Liver (tissue), 8 donors: ENCODE measurements at regions not wholly inside any gene's neighbourhood (a gene's known extent, or its start where the extent isn't known, plus 50 kb on each side); places are given as distances from the start of the nearest gene placed in this dataset.

Experiments
- DNase-seq: peaks from one replicate; pipeline ENCODE4 v3.0.0-alpha.2; 2017; ENCODE audit warnings: low spot score
- H3K27ac ChIP-seq, 2 donors: one replicate each; pipeline ENCODE4 v1.7.0; 2013; ENCODE audit warnings: inconsistent platforms in 2 of 2, low read length in 2 of 2, control low read depth in 1 of 2, low read depth in 1 of 2, mild to moderate bottlenecking in 1 of 2
- H3K27me3 ChIP-seq, 4 donors: one replicate each; pipeline versions ENCODE4 v1.6.1 to v1.7.0; 2013; ENCODE audit warnings: low read length in 3 of 4, inconsistent platforms in 1 of 4, mild to moderate bottlenecking in 1 of 4, moderate library complexity in 1 of 4; ENCODE audit not compliant: control insufficient read depth in 4 of 4, insufficient read depth in 4 of 4
- H3K36me3 ChIP-seq, 4 donors: one replicate each; pipeline versions ENCODE4 v1.6.1 to v1.7.0; 2013; ENCODE audit warnings: low read length in 3 of 4, mild to moderate bottlenecking in 3 of 4, low read depth in 1 of 4, moderate library complexity in 1 of 4; ENCODE audit not compliant: control insufficient read depth in 4 of 4, insufficient read depth in 3 of 4
- H3K4me1 ChIP-seq, 4 donors: one replicate each; pipeline versions ENCODE4 v1.6.1 to v1.7.0; 2013; ENCODE audit warnings: low read length in 3 of 4, mild to moderate bottlenecking in 3 of 4, moderate library complexity in 1 of 4; ENCODE audit not compliant: control insufficient read depth in 4 of 4, insufficient read depth in 4 of 4
- H3K4me3 ChIP-seq, 3 donors: one replicate each; pipeline versions ENCODE4 v1.6.1 to v1.7.0; 2013; ENCODE audit warnings: low read length in 3 of 3, control low read depth in 1 of 3, low read depth in 1 of 3, mild to moderate bottlenecking in 1 of 3
- H3K9ac ChIP-seq, 2 donors: one replicate each; pipeline ENCODE4 v1.7.0; 2013; ENCODE audit warnings: low read length in 2 of 2, mild to moderate bottlenecking in 2 of 2, moderate library complexity in 2 of 2, control low read depth in 1 of 2, low read depth in 1 of 2
- H3K9me3 ChIP-seq, 4 donors: one replicate each; pipeline versions ENCODE4 v1.6.1 to v1.7.0; 2013; ENCODE audit warnings: low read length in 3 of 4; ENCODE audit not compliant: control insufficient read depth in 4 of 4
- ATF3 ChIP-seq: IDR thresholded peaks from 2 replicates; pipeline ENCODE4 v1.6.1; 2016; ENCODE audit warnings: antibody characterized with exemption
- CTCF ChIP-seq: fragments of 150-350 bp; IDR thresholded peaks from 2 replicates; pipeline ENCODE4 v1.5.1; 2017; ENCODE audit warnings: improper control_type of control experiment, low read depth, low read length; ENCODE audit not compliant: missing input control
- EGR1 ChIP-seq, 2 donors: IDR thresholded peaks; 2 replicates each; pipeline ENCODE4 v1.6.1; 2016 to 2018; ENCODE audit warnings: antibody characterized with exemption in 2 of 2, low read depth in 2 of 2
- FOXA1 ChIP-seq: IDR thresholded peaks from 2 replicates; pipeline ENCODE4 v1.6.1; 2016; ENCODE audit warnings: antibody characterized with exemption
- FOXA2 ChIP-seq: IDR thresholded peaks from 2 replicates; pipeline ENCODE4 v1.6.1; 2016; ENCODE audit warnings: antibody characterized with exemption
- GABPA ChIP-seq, 2 donors: IDR thresholded peaks in 1 of 2; conservative IDR thresholded peaks in 1 of 2; 2 replicates each; pipeline ENCODE4 v1.6.1; 2016; ENCODE audit warnings: antibody characterized with exemption in 2 of 2, mild to moderate bottlenecking in 1 of 2, moderate library complexity in 1 of 2
- JUND ChIP-seq, 2 donors: IDR thresholded peaks; 2 replicates each; pipeline ENCODE4 v1.6.1; 2016; ENCODE audit warnings: antibody characterized with exemption in 2 of 2
- MAX ChIP-seq: IDR thresholded peaks from 2 replicates; pipeline ENCODE4 v1.6.1; 2016; ENCODE audit warnings: antibody characterized with exemption
- NR2F2 ChIP-seq: IDR thresholded peaks from 2 replicates; pipeline ENCODE4 v1.6.1; 2016; ENCODE audit warnings: antibody characterized with exemption
- REST ChIP-seq: IDR thresholded peaks from 2 replicates; pipeline ENCODE4 v1.6.1; 2016; ENCODE audit warnings: antibody characterized with exemption, mild to moderate bottlenecking
- RXRA ChIP-seq, 2 donors: IDR thresholded peaks; 2 replicates each; pipeline ENCODE4 v1.6.1; 2017 to 2018; ENCODE audit warnings: antibody characterized with exemption in 2 of 2, mild to moderate bottlenecking in 1 of 2
- SP1 ChIP-seq: IDR thresholded peaks from 2 replicates; pipeline ENCODE4 v1.6.1; 2018; ENCODE audit warnings: antibody characterized with exemption, mild to moderate bottlenecking
- TAF1 ChIP-seq: conservative IDR thresholded peaks from 2 replicates; pipeline ENCODE4 v1.6.1; 2016; ENCODE audit warnings: antibody characterized with exemption, mild to moderate bottlenecking
- YY1 ChIP-seq: IDR thresholded peaks from 2 replicates; pipeline ENCODE4 v1.6.1; 2016; ENCODE audit warnings: antibody characterized with exemption, mild to moderate bottlenecking
- ZBTB33 ChIP-seq: IDR thresholded peaks from 2 replicates; pipeline ENCODE4 v1.6.1; 2016; ENCODE audit warnings: antibody characterized with exemption
- WGBS: extraction: QIAGEN DNeasy Blood & Tissue Kit; methylation state at CpG from one replicate; pipeline ENCODE4 v1.1.7; 2013; 5-methylcytosine and 5-hydroxymethylcytosine counted together
- donor health status: healthy.
- donor health status: healthy.
- donor health status: healthy.
- donor health status: healthy.
- donor health status: healthy.

GRCh38 chr4:29175291-29175690 lies 1544.9 kb upstream of the PCDH7 start:
- 64% methylated on average over 1 of the region's 1 CpG for WGBS
- H3K36me3 ChIP-seq = no peaks in the 10 kb centered on the region

More at GRCh38 chr4:29175291-29175690, 1544.9 kb upstream of the PCDH7 start:
- Histone ChIP-seq H3K4me1 (no peaks in the 10 kb centered on the region), H3K9me3 (peaks cover 0 to 2% (median 0%) of the 10 kb centered on the region in 4 donors), H3K27ac (no peak overlapping the region), H3K27me3 (peaks cover 0 to 2% (median 0%) of the 10 kb centered on the region in 4 donors), H3K4me3 (no peak overlapping the region), H3K9ac (no peak overlapping the region)
- no peak for DNase-seq
- no peak for TF ChIP-seq EGR1 (IDR thresholded peaks at IDR 0.05; ENCODE audit: low read depth in 2 of 2)
- no peak for TF ChIP-seq CTCF
- TF ChIP-seq GABPA (IDR thresholded peaks at IDR 0.05 in 1 of 2, conservative IDR thresholded peaks at IDR 0.05 in 1 of 2) = no peak
- no peak for TF ChIP-seq SP1
- TF ChIP-seq TAF1 = no peak
- no peak for TF ChIP-seq YY1
- TF ChIP-seq FOXA2 = no peak
- no peak for TF ChIP-seq NR2F2
- no peak for TF ChIP-seq JUND (IDR thresholded peaks at IDR 0.05)
- no peak for TF ChIP-seq MAX
- TF ChIP-seq REST = no peak
- no peak for TF ChIP-seq FOXA1
- TF ChIP-seq RXRA (IDR thresholded peaks at IDR 0.05) = no peak
- no peak for TF ChIP-seq ATF3
- no peak for TF ChIP-seq ZBTB33
